Spleen (tissue), 7 donors: ENCODE measurements at regions not wholly inside any gene's neighbourhood (a gene's known extent, or its start where the extent isn't known, plus 50 kb on each side); places are given as distances from the start of the nearest gene placed in this dataset.

ENCODE experiments used
- POLR2A ChIP-seq, 3 donors: fragments of 450-650 bp; IDR thresholded peaks; one replicate each; pipeline ENCODE4 v1.5.1; 2017; ENCODE audit warnings: antibody characterized with exemption in 3 of 3, mild to moderate bottlenecking in 1 of 3
- POLR2AphosphoS5 ChIP-seq, 3 donors: sonication (generic); formaldehyde crosslinking; IDR thresholded peaks; one replicate each; pipeline ENCODE4 v1.5.1; 2017; ENCODE audit warnings: antibody characterized with exemption in 3 of 3
- TF ChIP-seq, protein P1 (sequence below), 11 experiments: fragments of 200-600 bp in 7 of 11; fragments of 450-650 bp in 4 of 11; sonication (generic) in 4 of 11; IDR thresholded peaks in 8 of 11; conservative IDR thresholded peaks in 3 of 11; 1 replicate in 7 of 11; 2 replicates in 4 of 11; pipeline versions ENCODE4 v1.4.0 to v1.8.0; 2016 to 2021; ENCODE audit warnings: antibody characterized with exemption in 11 of 11, inconsistent platforms in 4 of 11, mild to moderate bottlenecking in 1 of 11
- donor health status: DM: no; HTN: no; CAD: no; lungs with moderate emphysema.
- donor health status: DM: no; HTN: no; CAD: no.
- donor health status: DM: no; HTN: no; CAD: no.

DNA sequence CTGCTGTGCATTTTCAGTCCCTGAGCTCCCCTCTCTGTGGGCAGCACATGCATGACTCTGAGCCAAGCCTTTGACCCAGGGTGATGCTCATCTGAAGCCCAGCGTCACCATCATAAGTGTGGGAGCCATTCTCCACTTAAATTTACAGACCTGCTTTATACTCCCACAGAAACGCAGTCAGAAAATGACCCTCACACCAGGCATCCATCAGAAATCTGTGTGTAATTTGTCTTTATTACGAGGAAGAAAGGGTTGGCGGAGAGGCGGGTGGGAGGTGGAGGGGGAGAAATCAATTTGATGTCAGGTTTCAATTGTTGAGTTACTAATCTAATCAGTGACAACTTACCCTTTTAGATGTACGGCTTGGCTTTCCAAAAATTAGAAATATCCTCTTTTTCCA lies 353.6 kb downstream of the MAFB start:
- TF ChIP-seq, protein P1, sequence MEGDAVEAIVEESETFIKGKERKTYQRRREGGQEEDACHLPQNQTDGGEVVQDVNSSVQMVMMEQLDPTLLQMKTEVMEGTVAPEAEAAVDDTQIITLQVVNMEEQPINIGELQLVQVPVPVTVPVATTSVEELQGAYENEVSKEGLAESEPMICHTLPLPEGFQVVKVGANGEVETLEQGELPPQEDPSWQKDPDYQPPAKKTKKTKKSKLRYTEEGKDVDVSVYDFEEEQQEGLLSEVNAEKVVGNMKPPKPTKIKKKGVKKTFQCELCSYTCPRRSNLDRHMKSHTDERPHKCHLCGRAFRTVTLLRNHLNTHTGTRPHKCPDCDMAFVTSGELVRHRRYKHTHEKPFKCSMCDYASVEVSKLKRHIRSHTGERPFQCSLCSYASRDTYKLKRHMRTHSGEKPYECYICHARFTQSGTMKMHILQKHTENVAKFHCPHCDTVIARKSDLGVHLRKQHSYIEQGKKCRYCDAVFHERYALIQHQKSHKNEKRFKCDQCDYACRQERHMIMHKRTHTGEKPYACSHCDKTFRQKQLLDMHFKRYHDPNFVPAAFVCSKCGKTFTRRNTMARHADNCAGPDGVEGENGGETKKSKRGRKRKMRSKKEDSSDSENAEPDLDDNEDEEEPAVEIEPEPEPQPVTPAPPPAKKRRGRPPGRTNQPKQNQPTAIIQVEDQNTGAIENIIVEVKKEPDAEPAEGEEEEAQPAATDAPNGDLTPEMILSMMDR (IDR thresholded peaks at IDR 0.05 in 8 of 11, conservative IDR thresholded peaks at IDR 0.05 in 3 of 11), result no peak
- no peak for TF ChIP-seq POLR2A (IDR thresholded peaks at IDR 0.05)
- no peak for TF ChIP-seq POLR2AphosphoS5 (IDR thresholded peaks at IDR 0.05)
